ENCODE measurements at regions not wholly inside any gene's neighbourhood (a gene's known extent, or its start where the extent isn't known, plus 50 kb on each side); places are given as distances from the start of the nearest gene placed in this dataset.

GRCh38 chr2:234261736-234262135 is 211.2 kb downstream of the SPP2 start:
- no peak for TF ChIP-seq CTCF (IDR thresholded peaks at IDR 0.05)
- no peak for TF ChIP-seq POLR2A (IDR thresholded peaks at IDR 0.05)

Measured in lower leg skin (tissue), 3 donors.